Psoas muscle (tissue), 7 donors: ENCODE measurements at regions not wholly inside any gene's neighbourhood (a gene's known extent, or its start where the extent isn't known, plus 50 kb on each side); places are given as distances from the start of the nearest gene placed in this dataset.
"Not testable (repeated sequence)": the region's sequence is repeated elsewhere in the genome, so short reads cannot be mapped to it uniquely, and the experiment has no call there.

Experiments used
- ATAC-seq, 4 donors: fragments of 200-7000 bp; cut with Tn5 transposase; one replicate each; pipeline ENCODE4 v1.9.1; 2020; ENCODE audit warnings: moderate library complexity in 3 of 4, mild to moderate bottlenecking in 2 of 4
- DNase-seq, 2 donors: peaks; one replicate each; pipeline ENCODE4 v3.0.0-alpha.2; 2020
- H3K27ac ChIP-seq: fragments of 200-600 bp; one replicate; pipeline ENCODE4 v1.8.0; 2022
- H3K27me3 ChIP-seq, 3 donors: fragments of 200-600 bp in 1 of 3; one replicate each; pipeline versions ENCODE4 v1.6.1 to v1.8.0; 2013 to 2022; ENCODE audit warnings: low read length in 2 of 3, mild to moderate bottlenecking in 2 of 3, moderate library complexity in 1 of 3; ENCODE audit not compliant: insufficient read depth in 3 of 3
- H3K36me3 ChIP-seq, 2 donors: fragments of 200-600 bp in 1 of 2; one replicate each; pipeline versions ENCODE4 v1.6.1 to v1.8.0; 2013 to 2022; ENCODE audit warnings: low read depth in 1 of 2, mild to moderate bottlenecking in 1 of 2, moderate library complexity in 1 of 2; ENCODE audit not compliant: insufficient read depth in 1 of 2
- H3K4me1 ChIP-seq: fragments of 200-600 bp; one replicate; pipeline ENCODE4 v1.8.0; 2022
- H3K4me3 ChIP-seq: fragments of 200-600 bp; one replicate; pipeline ENCODE4 v1.8.0; 2022; ENCODE audit warnings: mild to moderate bottlenecking
- H3K9me3 ChIP-seq: fragments of 200-600 bp; one replicate; pipeline ENCODE4 v1.8.0; 2022
- WGBS, 3 donors: extraction: QIAGEN DNeasy Blood & Tissue Kit; methylation state at CpG; one replicate each; pipeline versions ENCODE4 v1.1.6 to v1.1.7; 2013; 5-methylcytosine and 5-hydroxymethylcytosine counted together
- intact Hi-C, 2 donors: fragments of 100-400 bp; cut with DNase I; formaldehyde crosslinking; loops; one replicate each; pipeline versions ENCODE4 v1.11.0 to v1.14.2; 2022
- TF ChIP-seq, protein P1 (sequence below): fragments of 200-600 bp; IDR thresholded peaks from one replicate; pipeline ENCODE4 v1.8.0; 2022; ENCODE audit warnings: antibody characterized with exemption
- donor health status: healthy with polysubstance abuse.
- donor health status: DM: no; HTN: no; CAD: no; lungs with moderate emphysema.
- donor health status: Bipolar disorder and iron deficiency.
- donor health status: healthy.
- donor health status: DM: yes; HTN: yes; CAD: no.
- donor health status: DM: no; HTN: no; CAD: no.
- donor health status: DM: yes; HTN: yes; CAD: no.

DNA sequence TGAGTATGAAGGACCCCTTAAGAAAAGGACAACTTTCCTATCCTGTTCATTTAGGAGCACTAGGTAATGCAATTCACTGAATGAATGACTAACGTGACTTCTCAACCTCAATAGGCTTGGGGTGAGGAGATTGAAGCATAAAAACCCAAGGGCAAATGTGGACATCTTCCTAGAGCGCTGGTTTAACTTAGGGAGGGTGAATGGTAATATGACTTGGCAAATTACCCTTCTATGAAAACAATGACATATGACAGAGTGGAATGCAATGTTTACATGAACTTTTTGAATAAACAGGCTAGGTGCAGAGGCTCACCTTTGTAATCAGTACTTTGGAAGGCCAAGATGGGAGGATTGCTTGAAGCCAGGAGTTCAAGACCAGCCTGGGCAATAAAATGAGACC lies 83.9 kb upstream of the ANK3 start:
- TF ChIP-seq, protein P1, sequence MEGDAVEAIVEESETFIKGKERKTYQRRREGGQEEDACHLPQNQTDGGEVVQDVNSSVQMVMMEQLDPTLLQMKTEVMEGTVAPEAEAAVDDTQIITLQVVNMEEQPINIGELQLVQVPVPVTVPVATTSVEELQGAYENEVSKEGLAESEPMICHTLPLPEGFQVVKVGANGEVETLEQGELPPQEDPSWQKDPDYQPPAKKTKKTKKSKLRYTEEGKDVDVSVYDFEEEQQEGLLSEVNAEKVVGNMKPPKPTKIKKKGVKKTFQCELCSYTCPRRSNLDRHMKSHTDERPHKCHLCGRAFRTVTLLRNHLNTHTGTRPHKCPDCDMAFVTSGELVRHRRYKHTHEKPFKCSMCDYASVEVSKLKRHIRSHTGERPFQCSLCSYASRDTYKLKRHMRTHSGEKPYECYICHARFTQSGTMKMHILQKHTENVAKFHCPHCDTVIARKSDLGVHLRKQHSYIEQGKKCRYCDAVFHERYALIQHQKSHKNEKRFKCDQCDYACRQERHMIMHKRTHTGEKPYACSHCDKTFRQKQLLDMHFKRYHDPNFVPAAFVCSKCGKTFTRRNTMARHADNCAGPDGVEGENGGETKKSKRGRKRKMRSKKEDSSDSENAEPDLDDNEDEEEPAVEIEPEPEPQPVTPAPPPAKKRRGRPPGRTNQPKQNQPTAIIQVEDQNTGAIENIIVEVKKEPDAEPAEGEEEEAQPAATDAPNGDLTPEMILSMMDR = no peak
- H3K4me1 ChIP-seq = no peaks in the 10 kb centered on the region
- no peak overlapping the region for H3K27ac ChIP-seq
- no peaks in the 10 kb centered on the region for H3K27me3 ChIP-seq
- DNase-seq = no peak
- H3K9me3 ChIP-seq = no peaks in the 10 kb centered on the region
- no peaks in the 10 kb centered on the region for H3K36me3 ChIP-seq
- intact Hi-C loops = no loop called here
- H3K4me3 ChIP-seq = no peak overlapping the region
- ATAC-seq = no peak
- 71 to 96% (median 78%) methylated on average over 2 of the region's 2 CpGs for WGBS, 3 donors

DNA sequence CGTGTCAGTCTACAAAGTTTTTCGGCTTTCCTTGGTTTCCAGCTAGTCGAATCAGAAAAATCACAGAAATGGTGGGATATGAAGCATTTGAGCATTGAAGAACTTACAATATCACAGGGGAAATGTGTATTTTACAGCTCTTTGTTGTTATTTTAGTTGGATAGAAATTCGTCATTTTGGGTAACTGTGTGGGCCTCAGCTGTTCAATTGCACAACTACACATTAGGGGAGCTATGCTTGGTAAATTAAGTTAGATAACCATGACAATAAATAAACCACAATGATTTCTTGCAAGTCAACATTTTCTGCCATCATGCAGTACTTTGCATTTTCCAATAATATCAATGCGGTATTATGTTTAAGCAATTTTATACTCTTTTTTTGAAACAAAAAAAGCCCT lies 80.4 kb upstream of the ANK3 start:
- Histone ChIP-seq H3K27ac (no peak overlapping the region), H3K9me3 (no peaks in the 10 kb centered on the region), H3K36me3 (no peaks in the 10 kb centered on the region), H3K4me3 (no peak overlapping the region), H3K4me1 (no peaks in the 10 kb centered on the region), H3K27me3 (no peaks in the 10 kb centered on the region)
- intact Hi-C loops = no loop called here
- TF ChIP-seq, protein P1 = no peak
- ATAC-seq = no peak
- 61 to 83% (median 61%) methylated on average over 5 of the region's 5 CpGs for WGBS, 3 donors
- no peak for DNase-seq

DNA sequence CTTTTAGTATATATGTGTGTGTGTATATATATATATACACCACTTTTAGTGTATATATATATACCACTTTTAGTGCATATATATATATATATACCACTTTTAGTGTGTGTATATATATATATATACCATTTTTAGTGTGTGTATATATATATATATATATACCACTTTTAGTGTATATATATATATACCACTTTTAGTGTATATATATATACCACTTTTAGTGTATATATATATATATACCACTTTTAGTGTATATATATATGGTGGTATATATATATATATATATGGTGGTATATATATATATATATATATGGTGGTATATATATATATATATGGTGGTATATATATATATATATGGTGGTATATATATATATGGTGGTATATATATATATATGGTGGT lies 79.5 kb upstream of the ANK3 start:
- H3K36me3 ChIP-seq, H3K4me3 ChIP-seq, intact Hi-C loops, H3K4me1 ChIP-seq, H3K9me3 ChIP-seq, H3K27me3 ChIP-seq, DNase-seq, H3K27ac ChIP-seq: not testable (repeated sequence)
- peak in 1 of 4 donors; percentile 57 for ATAC-seq

DNA sequence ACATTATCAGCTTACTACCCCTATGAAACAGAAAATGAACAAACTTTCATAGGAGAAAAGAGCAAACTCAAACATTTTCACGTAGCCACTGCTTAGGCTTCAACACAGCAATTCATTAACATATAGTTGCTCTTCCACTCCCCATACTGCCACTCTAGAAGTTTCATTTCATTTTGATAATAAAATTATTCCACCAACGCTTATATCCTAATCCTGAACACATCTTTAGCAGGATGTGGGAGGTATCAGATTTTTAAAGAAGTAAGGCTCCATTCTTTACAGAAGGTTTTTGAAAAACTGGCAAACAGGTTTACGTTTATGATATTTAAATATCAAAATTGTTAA lies 77.5 kb upstream of the ANK3 start:
- intact Hi-C loops = no loop called here
- DNase-seq (no peak), ATAC-seq (no peak)
- TF ChIP-seq, protein P1 = no peak
- Histone ChIP-seq H3K27me3 (no peaks in the 10 kb centered on the region), H3K27ac (no peak overlapping the region), H3K9me3 (no peaks in the 10 kb centered on the region), H3K4me1 (no peaks in the 10 kb centered on the region), H3K36me3 (no peaks in the 10 kb centered on the region), H3K4me3 (no peak overlapping the region)
- WGBS, 3 donors = 60 to 74% (median 67%) methylated on average over 3 of the region's 3 CpGs

DNA sequence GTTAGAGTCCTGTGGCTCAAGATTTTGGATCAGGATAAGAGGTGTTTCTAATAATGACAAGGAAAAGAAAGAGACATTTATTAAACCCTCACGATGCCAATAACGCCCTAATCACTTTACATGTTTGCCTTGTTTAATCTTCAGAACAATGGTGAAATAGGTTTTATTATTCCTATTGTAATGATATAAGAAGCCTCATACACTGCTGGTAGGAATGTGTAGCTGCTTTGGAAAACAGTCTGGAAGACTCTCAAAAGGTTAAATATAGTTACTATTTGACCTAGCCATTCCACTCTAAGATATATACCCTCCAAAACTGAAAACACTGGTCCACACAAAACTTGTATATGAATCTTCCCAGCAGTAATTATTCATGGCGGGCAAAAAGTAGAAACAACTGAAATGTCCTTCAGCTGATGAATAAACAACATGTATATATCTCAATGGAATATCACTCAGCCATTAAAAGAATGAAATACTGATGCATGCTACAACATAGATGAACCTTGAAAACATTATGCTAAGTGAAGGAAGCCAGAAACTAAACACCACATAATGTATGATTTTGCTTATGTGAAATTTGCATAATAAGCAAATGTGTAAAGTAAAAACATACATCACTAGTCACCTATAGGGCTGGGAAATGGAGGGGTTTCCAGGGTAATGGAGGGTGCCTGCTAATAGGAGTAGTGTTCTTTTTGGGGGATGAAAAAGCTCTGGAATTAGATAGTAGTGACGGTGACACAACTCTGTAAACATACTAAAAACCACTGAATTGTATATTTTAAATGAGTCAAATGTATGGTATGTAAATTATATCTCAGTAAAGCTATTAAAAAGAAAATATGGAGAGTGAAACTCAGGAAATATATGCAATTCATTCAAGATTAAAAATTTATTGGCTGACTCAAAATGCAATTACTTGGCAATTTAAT lies 76.9 kb upstream of the ANK3 start:
- H3K9me3 ChIP-seq = no peaks in the 10 kb centered on the region
- DNase-seq = no peak
- H3K4me3 ChIP-seq = no peak overlapping the region
- intact Hi-C loops = no loop called here
- H3K27me3 ChIP-seq = no peaks in the 10 kb centered on the region
- WGBS, 3 donors = 88 to 97% (median 90%) methylated on average over 4 of the region's 4 CpGs
- TF ChIP-seq, protein P1 = no peak
- no peaks in the 10 kb centered on the region for H3K36me3 ChIP-seq
- no peaks in the 10 kb centered on the region for H3K4me1 ChIP-seq
- H3K27ac ChIP-seq = no peak overlapping the region
- no peak for ATAC-seq
